SK-N-SH treated with all-trans-retinoic acid at 6 μM for 48 hours (cell line): ENCODE measurements at regions not wholly inside any gene's neighbourhood (a gene's known extent, or its start where the extent isn't known, plus 50 kb on each side); places are given as distances from the start of the nearest gene placed in this dataset.

Experiments
- ARNTL ChIP-seq: fragments of 450-650 bp; formaldehyde crosslinking; IDR thresholded peaks from 2 replicates; pipeline ENCODE4 v1.5.0; 2020; ENCODE audit warnings: low read depth, mild to moderate bottlenecking, moderate library complexity, borderline replicate concordance
- ESRRG ChIP-seq: fragments of 250-450 bp; sonication (Bioruptor Pico); IDR thresholded peaks from 2 replicates; pipeline ENCODE4 v1.6.1; 2021; ENCODE audit warnings: mild to moderate bottlenecking
- OSR1 ChIP-seq: fragments of 250-450 bp; sonication (Bioruptor Pico); IDR thresholded peaks from 2 replicates; pipeline ENCODE4 v1.8.0; 2022; ENCODE audit warnings: moderate library complexity, mild to moderate bottlenecking, inconsistent platforms
- PPARA ChIP-seq: fragments of 250-450 bp; sonication (Bioruptor Pico); IDR thresholded peaks from 2 replicates; pipeline ENCODE4 v1.5.0; 2020; ENCODE audit warnings: mild to moderate bottlenecking, borderline replicate concordance
- RARB ChIP-seq: fragments of 250-450 bp; sonication (Bioruptor Pico); IDR thresholded peaks from 2 replicates; pipeline ENCODE4 v1.8.0; 2021; ENCODE audit warnings: mild to moderate bottlenecking, moderate library complexity
- TOX ChIP-seq: fragments of 250-450 bp; sonication (Bioruptor Pico); IDR thresholded peaks from 2 replicates; pipeline ENCODE4 v1.8.0; 2021; ENCODE audit warnings: mild to moderate bottlenecking, moderate library complexity, borderline replicate concordance
- ZFP30 ChIP-seq: fragments of 450-650 bp; formaldehyde crosslinking; IDR thresholded peaks from 2 replicates; pipeline ENCODE4 v1.5.0; 2022; ENCODE audit warnings: mild to moderate bottlenecking, moderate library complexity
- ZNF70 ChIP-seq: fragments of 450-650 bp; formaldehyde crosslinking; IDR thresholded peaks from 2 replicates; pipeline ENCODE4 v1.5.0; 2020; ENCODE audit warnings: mild to moderate bottlenecking, moderate library complexity
- ZNF8 ChIP-seq: fragments of 450-650 bp; formaldehyde crosslinking; IDR thresholded peaks from 2 replicates; pipeline ENCODE4 v1.5.0; 2020; ENCODE audit warnings: mild to moderate bottlenecking, moderate library complexity
- TF ChIP-seq, protein P1 (sequence below): fragments of 250-450 bp; sonication (Bioruptor Pico); IDR thresholded peaks from 2 replicates; pipeline ENCODE4 v1.8.0; 2020; ENCODE audit warnings: mild to moderate bottlenecking, moderate library complexity, borderline replicate concordance
- TF ChIP-seq, protein P2 (sequence below): fragments of 250-450 bp; sonication (Bioruptor Pico); IDR thresholded peaks from 2 replicates; pipeline ENCODE4 v1.8.0; 2021; ENCODE audit warnings: low read depth, mild to moderate bottlenecking, moderate library complexity, borderline replicate concordance
- TF ChIP-seq, protein P3 (sequence below): fragments of 250-450 bp; sonication (Bioruptor Pico); IDR thresholded peaks from 2 replicates; pipeline ENCODE4 v1.5.1; 2021; ENCODE audit warnings: mild to moderate bottlenecking, moderate library complexity
- TF ChIP-seq, protein P4 (sequence below): fragments of 250-450 bp; sonication (Bioruptor Pico); IDR thresholded peaks from 2 replicates; pipeline ENCODE4 v1.5.1; 2020; ENCODE audit warnings: low read depth, mild to moderate bottlenecking, moderate library complexity
- TF ChIP-seq, protein P5 (sequence below): fragments of 250-450 bp; sonication (Bioruptor Pico); IDR thresholded peaks from 2 replicates; pipeline ENCODE4 v1.5.0; 2020; ENCODE audit warnings: mild to moderate bottlenecking, moderate library complexity

DNA sequence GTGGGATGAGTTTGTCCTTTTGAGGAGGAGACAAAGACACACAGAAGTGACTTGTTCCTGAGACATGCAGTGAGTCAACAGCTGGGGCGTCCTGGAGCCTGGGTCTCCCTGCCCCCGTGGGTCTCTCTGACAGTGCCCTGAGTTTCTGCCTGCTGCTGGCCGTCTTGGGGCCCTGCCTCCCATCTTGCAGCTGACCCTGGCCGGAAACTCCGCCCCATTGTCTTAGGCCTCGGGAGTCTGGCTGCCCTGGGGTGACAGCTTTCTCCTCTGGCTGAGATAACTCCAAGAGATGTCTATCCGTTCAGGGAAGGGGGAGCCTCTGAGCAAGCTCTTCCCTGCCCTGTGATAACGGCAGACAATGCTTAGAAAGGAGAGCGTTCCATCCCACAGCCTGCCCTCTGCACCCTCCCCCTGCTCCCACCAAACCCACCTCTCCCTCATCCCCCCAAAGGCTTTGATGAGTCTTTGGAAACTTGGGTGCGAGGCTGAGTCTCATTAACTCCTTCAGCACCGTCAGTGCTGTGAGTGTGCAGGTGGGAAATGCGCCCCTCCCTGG lies 69.5 kb upstream of the PODXL start:
- TF ChIP-seq ESRRG = no peak
- TF ChIP-seq, protein P1, sequence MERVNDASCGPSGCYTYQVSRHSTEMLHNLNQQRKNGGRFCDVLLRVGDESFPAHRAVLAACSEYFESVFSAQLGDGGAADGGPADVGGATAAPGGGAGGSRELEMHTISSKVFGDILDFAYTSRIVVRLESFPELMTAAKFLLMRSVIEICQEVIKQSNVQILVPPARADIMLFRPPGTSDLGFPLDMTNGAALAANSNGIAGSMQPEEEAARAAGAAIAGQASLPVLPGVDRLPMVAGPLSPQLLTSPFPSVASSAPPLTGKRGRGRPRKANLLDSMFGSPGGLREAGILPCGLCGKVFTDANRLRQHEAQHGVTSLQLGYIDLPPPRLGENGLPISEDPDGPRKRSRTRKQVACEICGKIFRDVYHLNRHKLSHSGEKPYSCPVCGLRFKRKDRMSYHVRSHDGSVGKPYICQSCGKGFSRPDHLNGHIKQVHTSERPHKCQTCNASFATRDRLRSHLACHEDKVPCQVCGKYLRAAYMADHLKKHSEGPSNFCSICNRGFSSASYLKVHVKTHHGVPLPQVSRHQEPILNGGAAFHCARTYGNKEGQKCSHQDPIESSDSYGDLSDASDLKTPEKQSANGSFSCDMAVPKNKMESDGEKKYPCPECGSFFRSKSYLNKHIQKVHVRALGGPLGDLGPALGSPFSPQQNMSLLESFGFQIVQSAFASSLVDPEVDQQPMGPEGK (CRISPR knock-in tag) = no peak
- TF ChIP-seq RARB (CRISPR knock-in tag) = no peak
- TF ChIP-seq, protein P2, sequence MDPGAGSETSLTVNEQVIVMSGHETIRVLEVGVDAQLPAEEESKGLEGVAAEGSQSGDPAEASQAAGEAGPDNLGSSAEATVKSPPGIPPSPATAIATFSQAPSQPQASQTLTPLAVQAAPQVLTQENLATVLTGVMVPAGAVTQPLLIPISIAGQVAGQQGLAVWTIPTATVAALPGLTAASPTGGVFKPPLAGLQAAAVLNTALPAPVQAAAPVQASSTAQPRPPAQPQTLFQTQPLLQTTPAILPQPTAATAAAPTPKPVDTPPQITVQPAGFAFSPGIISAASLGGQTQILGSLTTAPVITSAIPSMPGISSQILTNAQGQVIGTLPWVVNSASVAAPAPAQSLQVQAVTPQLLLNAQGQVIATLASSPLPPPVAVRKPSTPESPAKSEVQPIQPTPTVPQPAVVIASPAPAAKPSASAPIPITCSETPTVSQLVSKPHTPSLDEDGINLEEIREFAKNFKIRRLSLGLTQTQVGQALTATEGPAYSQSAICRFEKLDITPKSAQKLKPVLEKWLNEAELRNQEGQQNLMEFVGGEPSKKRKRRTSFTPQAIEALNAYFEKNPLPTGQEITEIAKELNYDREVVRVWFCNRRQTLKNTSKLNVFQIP = no peak
- no peak for TF ChIP-seq ZNF8 (CRISPR knock-in tag)
- TF ChIP-seq, protein P3, sequence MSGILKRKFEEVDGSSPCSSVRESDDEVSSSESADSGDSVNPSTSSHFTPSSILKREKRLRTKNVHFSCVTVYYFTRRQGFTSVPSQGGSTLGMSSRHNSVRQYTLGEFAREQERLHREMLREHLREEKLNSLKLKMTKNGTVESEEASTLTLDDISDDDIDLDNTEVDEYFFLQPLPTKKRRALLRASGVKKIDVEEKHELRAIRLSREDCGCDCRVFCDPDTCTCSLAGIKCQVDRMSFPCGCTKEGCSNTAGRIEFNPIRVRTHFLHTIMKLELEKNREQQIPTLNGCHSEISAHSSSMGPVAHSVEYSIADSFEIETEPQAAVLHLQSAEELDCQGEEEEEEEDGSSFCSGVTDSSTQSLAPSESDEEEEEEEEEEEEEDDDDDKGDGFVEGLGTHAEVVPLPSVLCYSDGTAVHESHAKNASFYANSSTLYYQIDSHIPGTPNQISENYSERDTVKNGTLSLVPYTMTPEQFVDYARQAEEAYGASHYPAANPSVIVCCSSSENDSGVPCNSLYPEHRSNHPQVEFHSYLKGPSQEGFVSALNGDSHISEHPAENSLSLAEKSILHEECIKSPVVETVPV = no peak
- TF ChIP-seq OSR1 = no peak
- TF ChIP-seq ZFP30 (CRISPR knock-in tag) = no peak
- no peak for TF ChIP-seq ZNF70
- TF ChIP-seq, protein P4, sequence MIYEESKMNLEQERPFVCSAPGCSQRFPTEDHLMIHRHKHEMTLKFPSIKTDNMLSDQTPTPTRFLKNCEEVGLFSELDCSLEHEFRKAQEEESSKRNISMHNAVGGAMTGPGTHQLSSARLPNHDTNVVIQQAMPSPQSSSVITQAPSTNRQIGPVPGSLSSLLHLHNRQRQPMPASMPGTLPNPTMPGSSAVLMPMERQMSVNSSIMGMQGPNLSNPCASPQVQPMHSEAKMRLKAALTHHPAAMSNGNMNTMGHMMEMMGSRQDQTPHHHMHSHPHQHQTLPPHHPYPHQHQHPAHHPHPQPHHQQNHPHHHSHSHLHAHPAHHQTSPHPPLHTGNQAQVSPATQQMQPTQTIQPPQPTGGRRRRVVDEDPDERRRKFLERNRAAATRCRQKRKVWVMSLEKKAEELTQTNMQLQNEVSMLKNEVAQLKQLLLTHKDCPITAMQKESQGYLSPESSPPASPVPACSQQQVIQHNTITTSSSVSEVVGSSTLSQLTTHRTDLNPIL (CRISPR knock-in tag) = no peak
- no peak for TF ChIP-seq TOX (CRISPR knock-in tag)
- no peak for TF ChIP-seq PPARA (CRISPR knock-in tag)
- TF ChIP-seq ARNTL = no peak
- TF ChIP-seq, protein P5, sequence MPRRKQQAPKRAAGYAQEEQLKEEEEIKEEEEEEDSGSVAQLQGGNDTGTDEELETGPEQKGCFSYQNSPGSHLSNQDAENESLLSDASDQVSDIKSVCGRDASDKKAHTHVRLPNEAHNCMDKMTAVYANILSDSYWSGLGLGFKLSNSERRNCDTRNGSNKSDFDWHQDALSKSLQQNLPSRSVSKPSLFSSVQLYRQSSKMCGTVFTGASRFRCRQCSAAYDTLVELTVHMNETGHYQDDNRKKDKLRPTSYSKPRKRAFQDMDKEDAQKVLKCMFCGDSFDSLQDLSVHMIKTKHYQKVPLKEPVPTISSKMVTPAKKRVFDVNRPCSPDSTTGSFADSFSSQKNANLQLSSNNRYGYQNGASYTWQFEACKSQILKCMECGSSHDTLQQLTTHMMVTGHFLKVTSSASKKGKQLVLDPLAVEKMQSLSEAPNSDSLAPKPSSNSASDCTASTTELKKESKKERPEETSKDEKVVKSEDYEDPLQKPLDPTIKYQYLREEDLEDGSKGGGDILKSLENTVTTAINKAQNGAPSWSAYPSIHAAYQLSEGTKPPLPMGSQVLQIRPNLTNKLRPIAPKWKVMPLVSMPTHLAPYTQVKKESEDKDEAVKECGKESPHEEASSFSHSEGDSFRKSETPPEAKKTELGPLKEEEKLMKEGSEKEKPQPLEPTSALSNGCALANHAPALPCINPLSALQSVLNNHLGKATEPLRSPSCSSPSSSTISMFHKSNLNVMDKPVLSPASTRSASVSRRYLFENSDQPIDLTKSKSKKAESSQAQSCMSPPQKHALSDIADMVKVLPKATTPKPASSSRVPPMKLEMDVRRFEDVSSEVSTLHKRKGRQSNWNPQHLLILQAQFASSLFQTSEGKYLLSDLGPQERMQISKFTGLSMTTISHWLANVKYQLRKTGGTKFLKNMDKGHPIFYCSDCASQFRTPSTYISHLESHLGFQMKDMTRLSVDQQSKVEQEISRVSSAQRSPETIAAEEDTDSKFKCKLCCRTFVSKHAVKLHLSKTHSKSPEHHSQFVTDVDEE (CRISPR knock-in tag) = no peak
